SU-DHL-6 (cell line): ENCODE measurements at regions not wholly inside any gene's neighbourhood (a gene's known extent, or its start where the extent isn't known, plus 50 kb on each side); places are given as distances from the start of the nearest gene placed in this dataset.

Source experiments
- EZH2phosphoT487 ChIP-seq: fragments of 200-600 bp; sonication (generic), shearing (Covaris generic); conservative IDR thresholded peaks from 2 replicates; pipeline ENCODE4 v1.6.1; 2018; ENCODE audit warnings: mild to moderate bottlenecking, antibody characterized with exemption, low read length, moderate library complexity, mixed read lengths
- TF ChIP-seq, protein P1 (sequence below): fragments of 200-600 bp; sonication (generic); IDR thresholded peaks from one replicate; pipeline ENCODE4 v1.5.1; 2017; ENCODE audit warnings: antibody characterized with exemption, mild to moderate bottlenecking, low read length, moderate library complexity; ENCODE audit not compliant: insufficient read depth, poor library complexity, severe bottlenecking

DNA sequence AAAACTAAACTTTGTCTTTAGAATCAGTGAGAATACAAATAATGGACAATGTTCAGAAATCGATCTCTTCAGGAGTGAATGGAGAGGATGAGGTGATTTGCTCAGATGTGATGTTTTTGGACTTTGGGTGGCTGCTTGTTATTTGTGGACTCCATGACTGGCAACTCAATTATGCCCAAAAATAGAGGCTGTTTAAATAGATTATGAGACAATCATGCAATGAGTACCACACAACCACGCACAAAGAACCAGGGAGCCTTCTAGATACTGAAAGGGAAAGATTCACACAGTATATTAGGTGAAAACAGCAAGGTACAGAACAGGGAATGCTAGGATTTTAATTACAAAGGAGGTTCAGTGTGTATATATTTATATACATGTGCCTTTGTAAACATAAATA, 141.3 kb upstream of the ANK3 start:
- TF ChIP-seq, protein P1, sequence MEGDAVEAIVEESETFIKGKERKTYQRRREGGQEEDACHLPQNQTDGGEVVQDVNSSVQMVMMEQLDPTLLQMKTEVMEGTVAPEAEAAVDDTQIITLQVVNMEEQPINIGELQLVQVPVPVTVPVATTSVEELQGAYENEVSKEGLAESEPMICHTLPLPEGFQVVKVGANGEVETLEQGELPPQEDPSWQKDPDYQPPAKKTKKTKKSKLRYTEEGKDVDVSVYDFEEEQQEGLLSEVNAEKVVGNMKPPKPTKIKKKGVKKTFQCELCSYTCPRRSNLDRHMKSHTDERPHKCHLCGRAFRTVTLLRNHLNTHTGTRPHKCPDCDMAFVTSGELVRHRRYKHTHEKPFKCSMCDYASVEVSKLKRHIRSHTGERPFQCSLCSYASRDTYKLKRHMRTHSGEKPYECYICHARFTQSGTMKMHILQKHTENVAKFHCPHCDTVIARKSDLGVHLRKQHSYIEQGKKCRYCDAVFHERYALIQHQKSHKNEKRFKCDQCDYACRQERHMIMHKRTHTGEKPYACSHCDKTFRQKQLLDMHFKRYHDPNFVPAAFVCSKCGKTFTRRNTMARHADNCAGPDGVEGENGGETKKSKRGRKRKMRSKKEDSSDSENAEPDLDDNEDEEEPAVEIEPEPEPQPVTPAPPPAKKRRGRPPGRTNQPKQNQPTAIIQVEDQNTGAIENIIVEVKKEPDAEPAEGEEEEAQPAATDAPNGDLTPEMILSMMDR: no peak
- no peak for TF ChIP-seq EZH2phosphoT487
